GM12873 (cell line): ENCODE measurements at regions not wholly inside any gene's neighbourhood (a gene's known extent, or its start where the extent isn't known, plus 50 kb on each side); places are given as distances from the start of the nearest gene placed in this dataset.

ENCODE experiments used
- TF ChIP-seq, protein P1 (sequence below): IDR thresholded peaks from 2 replicates; pipeline ENCODE4 v1.5.1; 2012; ENCODE audit warnings: low read depth, mild to moderate bottlenecking, moderate library complexity, low read length, control low read depth; ENCODE audit not compliant: insufficient read depth; ENCODE audit errors: missing control alignments

DNA sequence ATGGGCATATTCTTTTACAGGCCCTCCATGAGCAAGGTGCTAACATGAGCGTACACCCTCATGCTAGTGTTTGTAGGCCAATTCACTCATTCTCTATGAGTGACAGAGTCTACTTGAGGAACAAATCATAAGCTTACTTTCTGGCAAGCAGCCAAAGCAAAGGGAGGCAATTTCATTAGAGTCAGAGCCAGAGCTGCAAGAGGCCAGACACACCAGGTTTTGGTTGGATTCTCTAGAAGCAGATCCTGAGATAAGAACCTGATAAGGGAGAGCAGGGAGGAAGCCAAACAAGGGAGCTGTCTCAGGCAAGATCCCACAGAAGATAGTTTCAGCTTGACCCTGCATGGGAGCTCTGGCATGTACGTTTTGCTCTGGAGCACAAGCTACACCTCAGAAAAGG lies 214.1 kb upstream of the CTNNB1 start:
- TF ChIP-seq, protein P1, sequence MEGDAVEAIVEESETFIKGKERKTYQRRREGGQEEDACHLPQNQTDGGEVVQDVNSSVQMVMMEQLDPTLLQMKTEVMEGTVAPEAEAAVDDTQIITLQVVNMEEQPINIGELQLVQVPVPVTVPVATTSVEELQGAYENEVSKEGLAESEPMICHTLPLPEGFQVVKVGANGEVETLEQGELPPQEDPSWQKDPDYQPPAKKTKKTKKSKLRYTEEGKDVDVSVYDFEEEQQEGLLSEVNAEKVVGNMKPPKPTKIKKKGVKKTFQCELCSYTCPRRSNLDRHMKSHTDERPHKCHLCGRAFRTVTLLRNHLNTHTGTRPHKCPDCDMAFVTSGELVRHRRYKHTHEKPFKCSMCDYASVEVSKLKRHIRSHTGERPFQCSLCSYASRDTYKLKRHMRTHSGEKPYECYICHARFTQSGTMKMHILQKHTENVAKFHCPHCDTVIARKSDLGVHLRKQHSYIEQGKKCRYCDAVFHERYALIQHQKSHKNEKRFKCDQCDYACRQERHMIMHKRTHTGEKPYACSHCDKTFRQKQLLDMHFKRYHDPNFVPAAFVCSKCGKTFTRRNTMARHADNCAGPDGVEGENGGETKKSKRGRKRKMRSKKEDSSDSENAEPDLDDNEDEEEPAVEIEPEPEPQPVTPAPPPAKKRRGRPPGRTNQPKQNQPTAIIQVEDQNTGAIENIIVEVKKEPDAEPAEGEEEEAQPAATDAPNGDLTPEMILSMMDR = no peak

DNA sequence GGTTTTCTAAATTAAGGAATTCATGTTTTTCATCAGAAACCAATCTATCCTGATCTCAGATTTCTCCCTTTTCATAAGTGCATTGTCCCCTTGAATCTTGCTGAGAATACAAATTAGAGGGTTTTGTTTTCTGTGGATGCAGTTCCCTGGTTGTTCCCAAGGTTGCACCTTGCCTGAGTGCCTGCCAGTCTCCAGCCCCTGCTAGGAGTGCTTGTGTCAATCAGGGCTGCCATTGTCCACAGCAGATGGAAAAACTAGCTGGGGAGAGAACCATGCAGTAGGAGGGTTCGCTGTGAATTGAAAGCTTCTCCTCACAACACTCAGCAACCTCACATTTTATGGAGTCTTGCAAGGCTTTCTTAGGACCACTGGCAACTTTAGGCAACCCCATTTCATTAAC lies 210.8 kb upstream of the CTNNB1 start:
- TF ChIP-seq, protein P1 = no peak

DNA sequence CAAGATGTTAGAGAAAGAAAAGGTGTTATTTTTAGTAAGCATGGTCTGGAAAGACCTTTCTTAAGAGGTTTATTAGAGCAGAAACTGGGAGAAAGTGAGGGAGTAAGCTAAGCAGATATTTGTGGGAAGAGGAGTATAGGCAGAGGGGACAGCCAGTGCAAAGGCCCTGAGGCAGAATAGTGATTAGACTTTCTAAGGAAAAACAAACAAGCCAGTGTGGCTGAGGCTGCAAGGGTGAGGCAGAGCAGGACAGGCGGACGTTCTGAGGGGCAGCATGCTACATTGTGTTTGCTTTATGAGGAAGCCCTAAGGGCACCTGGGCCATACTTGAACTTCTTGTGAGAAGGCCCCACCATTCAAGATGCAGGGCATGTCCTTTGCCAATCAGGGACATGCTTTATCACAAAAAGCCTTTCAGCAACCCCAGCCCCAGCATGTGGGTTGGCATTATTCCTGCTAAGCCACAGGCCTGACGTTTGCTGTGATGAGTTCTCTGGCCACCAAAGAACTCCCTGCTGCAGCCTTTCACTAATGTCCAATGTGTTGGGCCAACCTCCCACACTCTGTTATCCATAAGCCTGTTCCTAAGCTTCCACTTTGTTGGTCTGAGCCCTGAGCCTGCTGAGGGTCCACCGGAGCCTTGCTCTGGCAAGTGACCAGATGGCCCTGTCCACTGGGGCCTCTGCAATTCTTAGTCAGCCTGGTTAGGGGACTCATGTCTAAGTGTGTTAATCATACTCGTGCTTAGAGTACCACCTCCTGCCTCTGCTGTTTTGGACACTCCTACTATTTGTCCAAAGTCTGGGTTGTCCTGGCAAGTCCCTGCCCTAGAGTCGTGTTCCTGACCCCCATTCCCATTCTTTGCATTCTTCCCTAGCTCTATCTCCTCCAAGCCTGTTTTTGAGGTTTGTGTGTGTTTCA lies 209.9 kb upstream of the CTNNB1 start:
- TF ChIP-seq, protein P1 = no peak

DNA sequence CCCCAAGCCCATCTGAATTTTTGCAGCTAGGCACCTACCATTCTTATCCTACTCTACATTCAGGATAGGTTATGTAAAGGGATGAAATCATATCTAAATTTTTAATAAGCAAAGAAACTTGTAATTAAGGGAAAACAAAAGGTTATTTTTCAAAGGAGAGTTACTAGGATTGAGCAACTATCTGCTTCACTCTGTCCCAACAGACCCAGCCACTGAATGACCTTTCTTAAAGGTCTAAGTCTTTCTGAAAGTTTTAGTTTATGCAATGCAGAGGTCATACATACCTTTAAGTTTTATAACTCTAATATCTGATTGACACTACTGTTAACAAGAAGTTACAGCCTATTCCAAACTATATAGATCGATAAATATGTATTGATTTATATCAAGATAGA lies 209.2 kb upstream of the CTNNB1 start:
- TF ChIP-seq, protein P1 = no peak

DNA sequence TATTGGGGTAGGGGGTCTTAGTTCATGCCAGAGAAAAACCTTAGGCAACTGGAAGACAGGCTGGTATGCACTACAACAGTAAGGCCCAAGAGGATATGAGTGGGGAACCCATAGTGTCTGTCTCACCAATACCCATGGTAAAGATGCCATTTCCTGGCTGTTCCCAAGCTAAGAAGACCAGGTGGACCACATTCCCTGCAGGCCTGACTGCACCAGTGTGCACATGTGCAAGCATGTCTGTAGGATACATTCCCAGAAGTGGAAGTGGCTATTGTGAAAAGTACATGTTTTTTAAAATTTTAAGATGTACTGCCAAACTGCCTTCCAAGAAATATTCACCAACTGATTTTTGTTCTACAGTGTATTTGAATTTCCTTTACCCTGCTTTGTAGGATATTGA lies 207.3 kb upstream of the CTNNB1 start:
- TF ChIP-seq, protein P1 = no peak

DNA sequence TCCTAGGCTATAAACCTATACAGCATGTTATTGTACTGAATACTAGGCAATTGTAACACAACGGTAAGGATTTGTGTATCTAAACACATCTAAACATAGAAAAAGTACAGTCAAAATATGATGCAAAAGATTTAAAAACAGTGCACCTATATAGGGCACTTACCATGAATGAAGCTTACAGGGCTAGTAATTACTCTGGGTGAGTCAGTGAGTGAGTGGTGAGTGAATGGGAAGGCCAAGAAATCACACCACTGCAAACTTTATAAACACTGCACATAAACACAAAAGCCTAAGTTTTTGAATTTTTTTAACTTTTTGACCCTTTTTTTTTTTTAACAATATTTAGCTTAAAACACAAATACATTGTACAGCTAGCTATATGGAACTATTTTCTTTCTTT lies 204.7 kb upstream of the CTNNB1 start:
- TF ChIP-seq, protein P1 = no peak

DNA sequence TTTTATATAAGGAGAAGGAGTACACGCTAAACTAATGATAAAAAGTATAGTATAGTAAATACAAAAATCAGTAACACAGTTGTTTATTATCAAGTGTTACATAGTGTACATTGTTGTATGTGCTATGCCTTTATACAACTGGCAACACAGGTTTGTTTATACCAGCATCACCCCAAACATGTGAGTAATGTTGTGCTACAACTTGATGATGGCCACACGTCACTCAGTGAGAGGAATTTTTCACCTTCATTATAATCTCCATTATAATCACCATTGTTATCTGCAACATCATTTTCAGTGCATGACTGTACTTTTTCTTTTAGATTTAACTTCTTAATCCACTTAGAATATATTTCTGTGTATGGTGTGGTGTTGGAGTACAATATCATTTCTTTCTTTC lies 204.0 kb upstream of the CTNNB1 start:
- TF ChIP-seq, protein P1 = no peak
